NCI-H748 (cell line): ENCODE measurements at regions not wholly inside any gene's neighbourhood (a gene's known extent, or its start where the extent isn't known, plus 50 kb on each side); places are given as distances from the start of the nearest gene placed in this dataset.

Experiments used
- DNase-seq: peaks from one replicate; lab custom pipeline; 2025; ENCODE audit not compliant: unreplicated experiment; lab: John Stamatoyannopoulos, UW

DNA sequence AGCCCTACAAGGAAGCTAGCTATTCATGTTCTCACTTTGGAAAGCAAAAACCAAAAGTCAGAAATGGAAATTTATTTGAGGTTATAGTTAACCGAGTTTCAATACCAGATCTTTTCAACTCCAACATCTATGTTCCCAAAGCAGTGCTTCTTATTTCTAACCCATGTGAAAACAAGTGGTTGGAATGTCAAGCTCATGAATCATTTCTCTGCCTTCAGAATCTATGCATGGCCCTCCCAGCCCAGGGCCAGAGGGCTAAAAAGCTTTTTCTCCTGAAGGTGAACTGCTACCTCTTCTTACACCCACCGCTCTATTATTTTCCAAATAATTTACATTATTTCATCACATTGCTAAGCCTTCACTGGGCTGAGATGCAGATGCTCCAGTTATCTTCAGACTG is 158.4 kb downstream of the SP3 start:
- no peak for DNase-seq

DNA sequence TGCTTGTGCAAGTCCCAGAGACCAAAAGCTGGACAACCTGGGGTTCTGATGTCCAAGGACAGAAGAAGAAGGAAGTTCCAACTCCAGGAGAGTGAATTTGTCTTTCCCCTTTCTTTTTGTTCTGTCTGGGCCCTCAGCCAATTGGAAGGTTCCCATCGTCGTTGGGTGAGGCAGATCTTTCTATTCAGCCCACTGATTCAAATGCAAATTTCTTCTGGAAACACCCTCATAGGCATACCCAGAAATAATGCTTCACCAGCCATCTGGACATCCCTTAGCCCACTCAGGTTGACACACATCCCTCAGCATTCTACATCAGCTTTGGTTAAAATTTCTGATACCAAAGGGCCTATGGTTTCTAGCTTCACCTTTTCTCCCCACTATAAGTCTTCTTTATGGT is 156.5 kb downstream of the SP3 start:
- no peak for DNase-seq

DNA sequence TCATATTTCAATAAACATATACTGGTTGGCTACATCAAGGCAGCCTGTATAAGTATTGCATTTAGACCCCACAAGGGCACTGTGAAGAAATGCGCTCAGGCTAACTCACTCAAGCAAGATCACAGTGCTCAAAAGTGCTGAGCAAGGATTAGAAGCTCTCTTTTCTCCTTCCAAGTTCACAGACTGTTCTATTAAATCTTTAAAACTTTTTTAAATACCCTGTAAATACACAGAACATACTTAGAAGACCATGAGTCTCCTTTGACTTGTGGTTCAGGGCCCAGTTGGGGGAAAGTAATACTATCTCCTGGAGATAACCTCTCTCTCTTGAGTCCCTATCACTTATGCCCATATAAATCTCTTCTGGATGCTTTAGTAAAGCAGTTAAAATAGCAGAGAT is 152.9 kb downstream of the SP3 start:
- DNase-seq: no peak

DNA sequence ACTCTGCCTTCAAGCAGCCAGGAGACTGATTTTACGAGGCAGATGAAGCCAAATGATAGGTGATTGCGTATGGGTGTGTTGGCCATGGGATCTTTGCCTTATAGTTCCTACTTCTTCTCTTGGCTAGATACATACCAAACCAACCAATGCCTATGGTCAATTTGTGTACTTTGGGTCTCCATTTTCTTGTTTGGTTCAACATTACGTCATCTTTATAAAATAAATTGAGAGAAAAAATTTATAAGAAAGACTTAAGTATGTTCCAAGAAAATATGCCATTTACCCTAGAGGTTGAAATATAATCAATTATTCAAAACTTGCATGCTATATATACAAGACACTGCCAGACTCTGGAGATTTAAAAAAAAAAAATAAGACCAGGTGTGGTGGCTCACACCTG is 150.9 kb downstream of the SP3 start:
- DNase-seq: no peak

DNA sequence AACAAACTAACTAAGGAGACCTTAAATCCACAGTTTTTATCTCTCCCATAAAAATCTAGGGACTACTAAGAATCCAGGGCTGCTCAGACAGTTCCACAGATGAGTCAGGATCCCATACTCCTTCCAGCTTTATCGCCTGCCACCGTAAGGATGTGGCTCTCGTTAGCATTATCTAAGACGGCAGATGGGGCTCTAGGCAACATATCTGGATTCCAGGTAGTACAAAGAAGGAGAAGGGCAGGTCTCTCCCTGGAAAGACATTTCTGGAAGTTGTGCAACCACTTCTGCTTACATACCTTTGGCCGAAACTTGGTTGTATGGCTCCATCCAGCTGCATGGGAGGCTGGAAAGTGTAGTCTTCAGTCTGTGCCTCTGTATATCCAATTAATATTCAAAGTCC is 149.4 kb downstream of the SP3 start:
- no peak for DNase-seq

DNA sequence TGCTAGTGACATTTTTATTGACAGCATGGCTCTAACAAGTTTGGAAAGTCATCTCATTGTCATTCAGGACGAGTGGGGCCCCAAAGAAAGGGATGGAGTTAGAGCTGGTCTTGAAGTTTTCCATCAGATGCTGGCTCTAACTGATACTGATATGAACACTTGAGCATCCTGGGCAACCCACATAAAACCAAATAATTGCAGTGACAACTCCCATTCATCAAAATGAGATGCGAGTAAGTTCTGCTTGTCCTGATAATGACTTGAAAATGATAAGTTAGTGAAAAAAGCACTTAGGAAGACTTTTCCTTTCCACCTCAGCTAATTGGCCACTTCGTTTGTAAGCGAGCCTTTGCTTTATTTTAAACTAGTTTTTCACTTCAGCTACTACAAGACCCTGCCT is 147.6 kb downstream of the SP3 start:
- no peak for DNase-seq

DNA sequence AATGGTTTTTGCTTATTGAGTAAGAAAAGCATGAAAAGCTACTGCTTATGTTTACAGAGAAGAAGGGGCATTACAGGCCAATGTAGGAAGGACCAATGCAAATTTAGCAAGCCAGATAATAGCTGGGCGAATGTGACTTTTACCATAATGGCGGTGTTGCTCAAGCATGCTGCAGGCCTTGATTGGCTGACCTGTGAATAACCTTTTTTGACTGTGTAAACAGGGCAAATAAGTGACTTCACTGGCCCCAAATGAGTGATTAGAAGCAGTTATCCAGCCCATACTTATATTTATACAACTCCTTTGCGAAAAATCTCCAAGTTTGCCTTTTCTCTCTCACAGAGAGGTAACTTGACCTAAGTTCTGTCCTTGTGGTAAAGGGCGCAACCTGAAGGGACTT is 146.9 kb downstream of the SP3 start:
- DNase-seq: no peak

DNA sequence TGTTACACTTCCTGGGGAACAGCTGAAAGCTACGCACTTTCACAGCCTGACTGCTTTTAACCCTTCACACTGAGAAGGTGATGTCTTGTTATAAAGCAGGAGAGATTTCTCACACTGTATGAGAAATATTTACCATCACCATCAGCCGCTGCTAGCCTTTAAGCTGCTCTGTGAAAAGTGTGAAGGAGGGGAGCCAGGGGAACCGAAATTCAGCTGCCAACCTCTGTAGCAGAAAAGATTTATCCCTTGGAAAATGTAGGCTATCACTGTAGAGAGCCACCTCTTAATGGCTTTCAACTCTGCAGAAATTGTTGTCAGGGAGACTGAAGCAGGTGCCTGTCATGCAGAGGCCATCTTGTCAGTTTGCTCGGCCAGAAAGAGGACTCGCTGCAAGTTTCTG is 145.3 kb downstream of the SP3 start:
- peak; percentile 12 for DNase-seq

DNA sequence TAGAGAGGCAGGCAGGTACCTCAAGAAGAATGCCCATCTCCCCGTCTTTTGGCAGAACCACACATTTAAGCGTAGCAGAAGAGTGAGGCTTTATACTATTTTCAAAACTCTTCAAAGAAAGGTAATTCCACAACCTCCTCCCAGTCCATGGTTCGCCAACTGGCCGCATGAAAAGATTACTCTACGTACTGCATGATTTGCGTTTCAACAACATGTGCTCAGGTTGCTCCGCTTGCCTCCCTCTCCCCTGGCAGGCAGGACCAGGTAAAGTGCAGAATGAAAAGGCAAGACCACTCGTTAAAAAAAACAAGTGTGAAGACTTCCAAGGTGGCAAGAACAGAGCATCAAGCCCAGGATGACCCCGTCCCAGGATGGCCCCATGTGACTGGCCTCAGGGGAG is 143.7 kb downstream of the SP3 start:
- no peak for DNase-seq

DNA sequence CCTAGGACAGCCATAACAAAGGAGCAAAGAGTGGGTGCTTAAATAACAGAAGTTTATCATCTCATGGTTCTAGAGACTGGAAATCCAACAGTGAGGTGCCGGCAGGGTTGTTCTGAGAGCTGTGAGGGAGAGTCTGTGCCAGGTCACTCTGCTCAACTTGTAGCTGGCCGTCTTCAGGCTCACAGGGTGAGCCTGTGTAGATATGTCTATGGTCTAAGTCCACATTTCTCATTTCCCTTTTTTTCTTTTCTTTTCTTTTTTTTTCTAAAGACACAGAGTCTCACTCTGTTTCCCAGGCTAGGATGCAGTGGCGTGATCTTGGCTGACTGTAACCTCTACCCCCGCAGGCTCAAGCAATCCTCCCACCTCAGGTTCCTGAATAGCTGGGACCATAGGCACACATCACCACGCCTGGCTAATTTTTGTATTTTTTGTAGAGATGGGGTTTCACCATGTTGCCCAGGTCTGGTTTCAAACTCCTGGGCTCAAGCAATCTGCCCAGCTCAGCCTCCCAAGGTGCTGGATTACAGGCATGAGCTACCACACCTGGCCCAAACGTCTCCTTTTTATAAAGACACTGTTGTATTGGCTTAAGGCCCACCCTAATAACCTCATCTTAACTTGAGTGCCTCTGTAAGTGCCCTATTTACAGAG is 142.2 kb downstream of the SP3 start:
- DNase-seq: no peak

DNA sequence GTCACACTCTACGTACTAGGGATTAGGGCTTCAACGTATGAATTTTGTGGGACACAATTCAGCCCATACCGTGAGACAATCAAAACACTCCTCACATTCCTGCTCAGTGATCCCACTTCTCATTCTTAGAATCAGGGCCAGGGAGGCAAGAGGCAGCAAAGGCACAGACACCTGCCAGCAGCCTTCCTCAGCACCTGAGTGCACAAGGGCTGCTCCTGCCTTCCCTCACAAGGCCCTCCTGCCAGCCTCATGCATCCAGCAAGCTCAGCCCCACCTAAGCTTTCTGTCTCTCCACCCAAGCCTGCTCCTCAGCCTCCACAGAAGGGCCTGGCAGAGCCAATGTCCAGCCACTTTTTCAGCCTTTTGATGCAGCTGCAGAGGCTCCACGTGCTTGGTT is 141.6 kb downstream of the SP3 start:
- no peak for DNase-seq

DNA sequence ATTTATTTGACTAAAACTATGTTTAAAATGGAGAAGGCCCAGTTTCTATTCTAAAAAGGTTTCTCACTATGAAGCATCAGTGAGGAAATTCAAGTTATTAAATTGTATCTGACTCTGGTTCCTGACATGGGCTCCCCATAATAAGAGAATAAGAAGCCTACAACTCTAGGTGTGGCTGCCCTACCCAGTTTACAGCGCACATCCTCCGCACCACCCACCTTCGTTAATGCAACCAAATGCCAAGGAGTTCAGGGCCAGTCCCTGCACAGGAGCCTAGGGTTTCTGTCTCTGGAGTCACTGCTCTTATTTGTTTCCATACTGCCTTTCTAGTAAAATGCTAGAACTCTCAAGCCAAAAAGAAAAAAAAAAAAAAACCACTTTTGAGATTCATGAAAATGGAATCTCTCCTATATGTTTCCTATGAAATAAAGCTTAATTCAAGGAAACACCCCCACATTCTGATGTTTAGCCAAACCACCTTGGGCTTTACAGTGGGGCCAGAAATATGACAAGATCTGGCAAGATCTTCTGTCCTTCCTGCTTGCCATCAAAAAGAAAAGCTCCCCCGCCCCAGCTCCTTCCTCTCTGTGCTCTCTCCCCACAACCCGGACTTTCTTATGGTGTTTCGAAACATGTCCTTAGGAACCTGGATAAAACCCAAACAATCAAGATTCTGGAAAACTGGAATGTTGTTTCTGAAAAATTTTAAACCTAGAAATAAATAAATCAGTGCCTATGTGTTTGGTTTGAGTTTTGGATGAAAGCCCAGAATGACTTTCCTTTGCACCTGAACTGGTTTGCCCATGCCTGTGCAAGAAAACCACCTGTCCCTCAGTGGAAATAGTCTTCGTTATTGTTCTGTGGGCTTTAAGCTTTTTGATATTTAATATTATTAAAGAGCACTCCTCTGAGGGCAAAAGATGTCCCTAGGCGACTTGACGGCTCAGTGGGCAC is 136.7 kb downstream of the SP3 start:
- no peak for DNase-seq

DNA sequence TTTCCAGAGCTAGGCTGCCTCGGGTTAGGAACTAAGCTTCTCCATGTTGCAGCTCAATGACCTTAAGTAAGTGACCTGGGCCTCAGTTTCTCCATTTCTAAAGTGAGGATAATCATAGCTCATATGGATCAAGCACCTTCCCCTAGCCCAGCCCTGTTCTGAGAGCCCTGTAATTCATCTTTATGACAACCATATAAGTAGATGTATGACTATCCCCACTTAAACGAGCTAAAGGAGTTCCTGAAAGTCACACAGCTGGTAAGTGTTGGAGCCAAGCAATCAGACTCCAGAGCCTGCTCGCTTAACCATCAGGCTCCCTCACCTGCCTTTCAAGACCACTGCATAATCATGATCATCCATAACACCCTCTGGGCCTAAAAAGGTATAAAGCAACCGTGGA is 135.4 kb downstream of the SP3 start:
- DNase-seq: no peak

DNA sequence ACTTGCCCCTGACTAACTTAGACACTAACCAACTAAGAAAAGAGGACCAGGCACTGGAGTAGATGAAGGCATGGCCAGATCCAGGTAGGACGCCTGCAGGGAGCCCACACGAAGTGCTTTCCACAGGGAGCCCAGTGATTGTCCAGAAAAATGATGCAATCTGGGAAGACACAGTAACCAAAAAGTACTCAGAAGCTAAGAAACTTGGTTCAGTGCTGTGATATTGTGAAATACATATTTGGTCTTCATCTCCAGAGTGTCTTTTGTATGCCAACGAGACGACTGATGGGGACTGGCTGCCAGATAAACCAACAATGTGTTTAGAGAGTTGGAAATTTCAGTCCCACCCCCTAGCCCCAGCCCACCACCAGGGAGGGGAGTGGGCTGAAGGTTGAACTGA is 135.0 kb downstream of the SP3 start:
- no peak for DNase-seq

DNA sequence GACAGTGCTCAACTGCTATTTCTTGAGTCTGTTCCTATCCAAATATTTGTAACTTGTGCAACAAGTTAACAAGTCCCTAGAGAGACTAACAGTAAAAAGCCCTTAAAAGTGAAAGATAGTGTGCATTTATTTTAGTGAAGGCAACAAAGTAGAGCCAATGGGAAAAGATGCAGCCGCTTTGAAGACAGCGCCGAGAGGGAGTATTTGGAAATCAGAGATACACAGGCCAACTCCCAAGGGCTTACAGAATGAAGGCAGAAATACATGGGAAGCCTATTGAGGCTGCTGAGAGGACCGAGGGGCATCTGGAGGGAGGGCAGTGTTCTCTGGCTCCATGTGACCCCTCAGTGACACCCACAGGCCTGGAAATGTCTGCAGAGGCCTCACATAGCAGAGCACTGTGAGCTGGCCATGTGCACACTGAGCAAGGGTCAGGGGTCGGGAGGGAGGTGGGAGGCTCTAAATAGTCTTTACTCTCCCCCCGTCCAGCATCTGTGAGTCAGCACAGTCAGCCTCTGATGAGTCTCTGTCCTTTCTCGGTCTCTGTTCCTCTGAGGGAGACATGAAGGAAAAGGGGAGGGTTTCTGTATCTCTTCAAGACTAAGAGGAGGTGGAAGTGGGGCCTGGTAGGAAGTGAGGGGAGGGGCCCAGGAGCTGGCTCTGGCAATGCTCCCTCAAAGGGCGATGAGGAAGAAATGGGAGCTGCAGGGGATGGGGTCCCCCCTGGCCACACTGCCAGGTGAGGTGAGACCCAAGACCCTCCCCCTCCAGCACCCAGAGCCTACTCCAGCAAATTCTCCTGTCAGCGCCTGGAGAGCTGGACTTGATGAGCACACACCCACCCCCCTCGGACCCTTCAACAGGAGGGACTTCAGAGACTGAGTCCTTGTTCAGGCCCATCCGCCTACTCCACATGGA is 133.6 kb downstream of the SP3 start:
- DNase-seq: no peak

DNA sequence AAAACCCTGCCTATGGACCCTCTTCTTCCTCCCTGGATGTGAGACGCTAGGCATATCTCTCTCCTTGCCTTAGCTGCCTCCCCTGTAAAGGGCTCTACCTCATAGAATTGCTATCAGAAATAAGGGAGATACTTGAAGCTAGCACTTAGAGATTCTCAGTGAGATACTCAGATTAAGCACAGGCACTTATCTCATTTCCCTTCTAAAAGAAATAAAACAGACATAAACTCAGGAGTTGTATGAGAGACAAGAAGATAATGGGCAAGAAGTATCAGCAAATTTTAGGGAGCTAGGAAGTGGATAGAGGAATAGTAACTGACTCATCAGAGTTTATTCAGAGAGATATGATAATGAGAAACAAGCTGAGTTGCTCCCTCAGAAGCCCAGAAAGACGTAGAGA is 131.0 kb downstream of the SP3 start:
- DNase-seq: no peak

DNA sequence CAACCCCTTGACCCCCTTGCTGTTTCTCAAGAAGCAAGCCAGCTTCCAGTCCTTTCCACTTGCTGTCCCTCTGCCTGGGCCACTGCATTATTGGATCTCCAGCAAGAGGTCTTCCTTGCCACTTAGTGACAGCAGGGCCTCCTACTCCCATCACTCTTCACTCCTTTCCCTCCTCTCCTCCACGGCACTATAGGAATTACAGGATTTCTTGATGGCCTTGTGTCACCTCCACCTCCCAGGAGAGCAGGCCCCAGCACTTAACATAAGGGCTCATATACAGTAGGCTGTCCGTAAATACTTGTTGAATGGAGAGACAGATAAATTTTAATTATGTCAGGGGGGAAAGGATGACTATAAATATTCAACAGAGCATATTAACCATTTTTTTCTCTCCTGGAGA is 129.4 kb downstream of the SP3 start:
- DNase-seq: no peak

DNA sequence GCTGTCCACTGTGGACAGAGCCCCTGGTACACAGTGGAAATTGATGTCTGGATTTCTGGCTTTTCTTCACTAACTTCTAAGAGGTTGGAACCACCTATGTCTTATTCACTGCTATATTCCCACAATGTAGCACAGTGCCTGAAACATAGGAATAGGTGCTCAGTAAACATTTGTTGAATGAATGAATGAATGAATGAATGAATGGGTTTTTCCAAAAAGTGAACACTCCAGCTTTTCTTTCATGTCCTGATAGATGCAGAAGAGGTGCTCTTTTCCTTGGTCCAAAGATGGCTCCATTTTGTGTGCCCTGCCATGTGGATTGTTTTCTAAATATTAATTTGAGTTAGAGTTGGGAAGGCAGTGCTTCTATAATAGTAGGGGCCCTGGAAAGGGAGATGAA is 124.1 kb downstream of the SP3 start:
- no peak for DNase-seq

DNA sequence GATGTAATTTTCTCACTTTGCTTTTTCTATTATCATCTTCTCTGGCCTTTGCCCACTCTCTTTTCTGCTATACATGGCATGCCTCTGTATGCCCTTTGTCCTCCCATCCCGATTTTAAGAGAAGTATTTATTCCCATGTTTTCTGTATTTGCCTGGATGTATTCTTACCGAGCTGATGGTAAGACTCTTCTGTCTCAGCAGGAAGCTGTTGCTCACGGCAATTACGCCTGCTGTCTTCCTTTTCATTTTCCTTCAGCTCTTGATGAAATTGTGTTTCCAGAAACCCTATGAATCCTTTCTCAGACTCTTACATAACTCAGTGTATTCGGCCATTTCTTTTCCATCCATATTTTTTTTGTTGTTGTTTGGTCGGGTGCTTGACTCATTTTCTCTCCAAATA is 121.6 kb downstream of the SP3 start:
- no peak for DNase-seq

DNA sequence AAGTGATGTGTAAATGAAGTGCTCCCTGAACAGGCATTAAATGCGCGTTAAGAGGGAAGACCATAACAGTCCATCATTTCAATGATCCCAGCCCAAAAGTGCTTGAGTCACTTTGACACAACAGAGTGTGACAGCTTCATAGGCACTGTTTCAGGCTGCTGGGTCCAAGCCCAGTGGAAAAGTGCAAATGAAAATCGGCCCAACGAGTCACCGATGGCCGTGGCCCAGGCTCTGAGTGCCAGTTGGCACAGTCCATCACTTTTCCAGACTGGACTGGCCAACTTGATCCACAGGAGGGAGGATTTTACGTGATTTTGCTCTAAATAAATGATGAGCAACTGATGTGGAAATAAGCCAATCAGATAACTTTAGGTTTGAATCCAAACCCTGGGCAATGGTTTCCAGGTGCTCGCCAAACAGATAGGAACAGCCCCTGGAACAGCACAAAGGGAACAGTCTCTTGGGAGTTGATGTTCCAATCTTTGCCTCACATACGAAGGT is 114.0 kb downstream of the SP3 start:
- no peak for DNase-seq

DNA sequence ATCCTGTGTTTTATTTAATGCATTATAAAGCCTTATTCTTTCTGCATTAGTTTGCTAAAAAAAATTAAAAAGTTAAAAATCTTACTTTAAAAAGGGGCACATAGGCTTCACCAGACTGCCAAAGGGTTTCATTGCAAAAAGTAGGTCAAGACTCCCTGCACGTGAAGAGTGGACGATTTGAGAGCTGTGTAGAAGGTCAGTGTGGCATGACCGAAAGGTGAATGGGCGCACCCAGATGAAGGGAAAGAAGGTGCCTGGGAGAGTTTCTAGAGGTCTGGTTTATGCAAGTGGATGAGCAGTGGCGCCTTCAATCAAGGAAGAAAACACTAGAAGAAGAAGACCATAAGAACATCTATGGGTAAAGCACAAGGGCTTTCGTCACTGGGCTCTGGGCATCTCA is 111.0 kb downstream of the SP3 start:
- DNase-seq: no peak
